Adrenal gland (tissue), 9 donors: ENCODE measurements at regions not wholly inside any gene's neighbourhood (a gene's known extent, or its start where the extent isn't known, plus 50 kb on each side); places are given as distances from the start of the nearest gene placed in this dataset.
"Not testable (repeated sequence)": the region's sequence is repeated elsewhere in the genome, so short reads cannot be mapped to it uniquely, and the experiment has no call there.

Experiments used
- DNase-seq, 7 donors: peaks; one replicate each; pipeline ENCODE4 v3.0.0-alpha.2; 2019 to 2020
- H3K27ac ChIP-seq, 5 donors: fragments of 200-600 bp; sonication (generic) in 4 of 5; 1 replicate in 3 of 5; 2 replicates in 2 of 5; pipeline versions ENCODE4 v1.5.1 to v1.8.0; 2016 to 2020; ENCODE audit warnings: mild to moderate bottlenecking in 1 of 5
- H3K27me3 ChIP-seq: fragments of 200-600 bp; 2 replicates; pipeline ENCODE4 v1.8.0; 2021
- H3K36me3 ChIP-seq, 2 donors: fragments of 200-600 bp; replicated peaks in 1 of 2; 1 replicate in 1 of 2; 2 replicates in 1 of 2; pipeline versions ENCODE4 v1.5.1 to v1.8.0; 2018 to 2022
- H3K4me1 ChIP-seq, 2 donors: fragments of 200-600 bp; replicated peaks in 1 of 2; 1 replicate in 1 of 2; 2 replicates in 1 of 2; pipeline versions ENCODE4 v1.5.1 to v1.8.0; 2018 to 2021
- H3K4me3 ChIP-seq, 4 donors: fragments of 200-600 bp; sonication (generic) in 3 of 4; one replicate each; pipeline ENCODE4 v1.5.1; 2016 to 2018
- H3K9me3 ChIP-seq, 3 donors: fragments of 200-600 bp; sonication (generic) in 1 of 3; replicated peaks in 1 of 3; 1 replicate in 2 of 3; 2 replicates in 1 of 3; pipeline versions ENCODE4 v1.5.1 to v1.8.0; 2016 to 2021
- POLR2A ChIP-seq, 2 donors: fragments of 450-650 bp; IDR thresholded peaks; one replicate each; pipeline ENCODE4 v1.6.1; 2017; ENCODE audit warnings: antibody characterized with exemption in 2 of 2, mild to moderate bottlenecking in 2 of 2, moderate library complexity in 1 of 2
- WGBS, 4 donors: extraction: QIAGEN DNeasy Blood & Tissue Kit in 2 of 4; methylation state at CpG; one replicate each; pipeline versions ENCODE4 v1.1.5 to v1.1.7; 2013 to 2017; 5-methylcytosine and 5-hydroxymethylcytosine counted together
- intact Hi-C, 2 donors: fragments of 100-400 bp; cut with DNase I; formaldehyde crosslinking; loops; one replicate each; pipeline versions ENCODE4 v1.14.1 to v1.15.0; 2022 to 2023
- TF ChIP-seq, protein P1 (sequence below), 6 experiments: fragments of 450-650 bp in 4 of 6; fragments of 200-600 bp in 2 of 6; sonication (generic) in 1 of 6; IDR thresholded peaks; 1 replicate in 5 of 6; 2 replicates in 1 of 6; pipeline versions ENCODE4 v1.5.1 to v1.8.0; 2016 to 2021; ENCODE audit warnings: antibody characterized with exemption in 6 of 6, mild to moderate bottlenecking in 2 of 6, moderate library complexity in 1 of 6
- donor health status: healthy with polysubstance abuse.
- donor health status: Bipolar disorder and iron deficiency.
- donor health status: DM: yes; HTN: yes; CAD: no.
- donor health status: DM: no; HTN: no; CAD: no.
- donor health status: DM: no; HTN: no; CAD: no.

DNA sequence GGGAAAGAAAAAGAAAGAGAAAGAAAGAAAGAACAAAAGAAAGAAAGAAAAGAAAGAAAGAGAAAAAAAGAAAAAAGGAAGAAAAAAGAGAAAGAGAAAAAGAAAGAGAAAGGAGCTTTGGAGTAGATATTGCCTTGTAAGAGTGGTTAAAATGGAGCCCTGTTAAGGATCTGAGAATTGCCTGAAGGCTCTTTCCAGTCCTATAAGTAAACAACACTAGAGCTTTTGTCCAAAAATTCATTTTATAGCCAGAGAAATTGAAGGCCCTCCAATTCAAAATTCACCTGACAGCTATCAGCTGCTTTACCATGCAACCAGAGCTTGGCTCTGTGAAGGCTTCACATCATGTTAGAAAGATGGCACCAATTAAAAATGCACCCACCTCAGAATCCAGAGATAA lies 102.1 kb upstream of the FRMD4B start:
- no peaks in the 10 kb centered on the region for H3K27me3 ChIP-seq
- intact Hi-C loops, result no loop called here
- no peaks in the 10 kb centered on the region for H3K4me1 ChIP-seq

DNA sequence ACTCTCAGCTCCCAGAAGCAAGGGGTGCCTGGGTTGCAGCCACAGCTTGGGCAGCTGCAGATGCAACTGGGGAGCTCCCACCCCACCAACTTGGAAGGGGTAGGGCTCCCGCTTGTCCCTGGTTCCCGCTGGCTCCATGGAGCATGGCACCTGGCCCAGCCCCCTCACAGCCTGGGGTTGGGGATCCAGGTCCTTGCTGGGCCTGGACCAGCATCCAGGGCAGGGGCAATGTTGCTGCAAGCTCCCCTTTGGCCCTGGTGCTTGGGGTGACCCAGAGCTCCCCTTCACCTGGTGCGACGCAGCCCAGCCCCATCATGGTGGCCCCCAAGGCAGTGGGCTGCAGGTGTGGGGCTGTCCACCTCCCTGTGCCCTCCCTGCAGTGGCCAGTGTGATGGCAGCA lies 99.6 kb upstream of the FRMD4B start:
- intact Hi-C loops, result no loop called here

More for the DNA sequence above, 102.1 kb upstream of the FRMD4B start:
- no peak overlapping the region for H3K27ac ChIP-seq
- no peaks in the 10 kb centered on the region for H3K36me3 ChIP-seq
- no peak for DNase-seq
- no peaks in the 10 kb centered on the region for H3K9me3 ChIP-seq
- TF ChIP-seq, protein P1, sequence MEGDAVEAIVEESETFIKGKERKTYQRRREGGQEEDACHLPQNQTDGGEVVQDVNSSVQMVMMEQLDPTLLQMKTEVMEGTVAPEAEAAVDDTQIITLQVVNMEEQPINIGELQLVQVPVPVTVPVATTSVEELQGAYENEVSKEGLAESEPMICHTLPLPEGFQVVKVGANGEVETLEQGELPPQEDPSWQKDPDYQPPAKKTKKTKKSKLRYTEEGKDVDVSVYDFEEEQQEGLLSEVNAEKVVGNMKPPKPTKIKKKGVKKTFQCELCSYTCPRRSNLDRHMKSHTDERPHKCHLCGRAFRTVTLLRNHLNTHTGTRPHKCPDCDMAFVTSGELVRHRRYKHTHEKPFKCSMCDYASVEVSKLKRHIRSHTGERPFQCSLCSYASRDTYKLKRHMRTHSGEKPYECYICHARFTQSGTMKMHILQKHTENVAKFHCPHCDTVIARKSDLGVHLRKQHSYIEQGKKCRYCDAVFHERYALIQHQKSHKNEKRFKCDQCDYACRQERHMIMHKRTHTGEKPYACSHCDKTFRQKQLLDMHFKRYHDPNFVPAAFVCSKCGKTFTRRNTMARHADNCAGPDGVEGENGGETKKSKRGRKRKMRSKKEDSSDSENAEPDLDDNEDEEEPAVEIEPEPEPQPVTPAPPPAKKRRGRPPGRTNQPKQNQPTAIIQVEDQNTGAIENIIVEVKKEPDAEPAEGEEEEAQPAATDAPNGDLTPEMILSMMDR (IDR thresholded peaks at IDR 0.05), result no peak
- TF ChIP-seq POLR2A (IDR thresholded peaks at IDR 0.05), result no peak
- no peak overlapping the region for H3K4me3 ChIP-seq

DNA sequence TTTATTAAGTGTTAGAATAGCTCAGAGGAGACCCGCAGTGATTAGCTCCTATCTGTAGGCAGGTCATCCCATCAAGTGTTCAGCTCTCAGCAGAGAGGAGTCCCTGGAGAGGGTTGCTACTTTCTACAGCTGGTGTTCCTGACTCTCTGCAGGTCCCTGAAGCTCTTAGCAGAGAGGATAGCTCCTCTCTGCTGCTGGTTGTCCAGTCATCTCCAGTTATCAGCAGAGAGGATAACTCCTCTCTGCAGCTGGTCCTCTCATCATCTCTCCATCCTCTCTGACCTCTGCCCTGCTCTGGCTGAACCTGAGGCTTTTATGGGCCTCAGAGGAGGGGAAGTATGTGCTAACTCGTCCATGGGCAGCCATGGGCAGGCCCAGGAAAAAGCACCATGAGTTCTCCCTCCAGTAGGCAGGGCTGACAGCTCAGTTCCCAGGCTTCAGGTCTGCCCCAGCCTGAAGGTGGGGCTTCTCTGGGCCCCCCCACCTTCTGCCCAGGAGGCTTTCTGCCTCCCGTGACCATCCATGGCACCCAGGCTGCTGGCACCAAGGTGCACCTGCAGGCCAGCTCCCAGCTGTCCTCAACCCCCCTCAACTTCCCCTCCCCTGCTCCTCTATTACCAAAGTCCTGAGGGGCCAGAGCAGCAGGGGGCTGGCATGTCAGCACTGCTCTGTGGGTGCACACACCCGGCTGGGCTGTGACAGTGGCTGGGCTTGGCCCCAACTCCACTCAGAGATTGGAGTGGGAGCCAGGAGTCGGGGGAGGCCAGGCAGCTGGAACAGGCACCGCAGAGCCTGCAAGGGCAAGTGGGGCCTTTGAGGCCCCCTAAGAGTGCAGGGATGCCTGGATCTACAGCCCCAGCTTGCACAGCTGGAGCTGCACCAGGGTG lies 98.9 kb upstream of the FRMD4B start:
- TF ChIP-seq, protein P1 (IDR thresholded peaks at IDR 0.05), result no peak
- no peak for TF ChIP-seq POLR2A (IDR thresholded peaks at IDR 0.05)
- DNase-seq, result no peak
- H3K4me3 ChIP-seq, result no peak overlapping the region
- no peaks in the 10 kb centered on the region for H3K9me3 ChIP-seq
- intact Hi-C loops, result no loop called here
- no peaks in the 10 kb centered on the region for H3K27me3 ChIP-seq
- H3K36me3 ChIP-seq, result no peaks in the 10 kb centered on the region
- H3K27ac ChIP-seq, result no peak overlapping the region
- H3K4me1 ChIP-seq, result no peaks in the 10 kb centered on the region
- WGBS, 4 donors, result 70 to 80% (median 77%) methylated on average over 1 to 6 of the region's 6 CpGs

More for the DNA sequence above, 99.6 kb upstream of the FRMD4B start:
- H3K4me3 ChIP-seq, result no peak overlapping the region
- TF ChIP-seq, protein P1 (IDR thresholded peaks at IDR 0.05), result no peak
- TF ChIP-seq POLR2A (IDR thresholded peaks at IDR 0.05), result no peak
- no peaks in the 10 kb centered on the region for H3K4me1 ChIP-seq
- DNase-seq, result no peak
- H3K27me3 ChIP-seq, result no peaks in the 10 kb centered on the region
- 91 to 100% (median 98%) methylated on average over 2 to 4 of the region's 4 CpGs for WGBS, 4 donors
- H3K36me3 ChIP-seq, result no peaks in the 10 kb centered on the region
- no peaks in the 10 kb centered on the region for H3K9me3 ChIP-seq
- no peak overlapping the region for H3K27ac ChIP-seq

DNA sequence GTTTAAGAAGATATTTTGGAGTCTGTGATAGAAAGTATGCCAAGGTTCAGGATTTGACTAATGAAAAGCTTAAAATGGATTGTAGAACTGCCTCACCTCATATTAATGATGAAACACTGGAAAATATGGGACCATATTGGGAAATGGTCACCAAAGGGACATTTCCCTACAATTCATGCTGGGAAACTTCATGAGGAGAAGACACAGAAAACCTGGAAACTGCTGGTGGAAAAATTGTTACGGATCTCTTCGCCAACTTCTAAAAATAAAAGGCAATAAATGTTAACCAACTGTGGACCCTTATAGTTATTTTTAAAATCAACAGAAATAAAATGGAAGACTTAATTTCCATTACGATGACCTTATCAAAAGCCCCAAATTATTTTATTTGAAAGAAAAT lies 97.6 kb upstream of the FRMD4B start:
- Histone ChIP-seq H3K36me3 (no peaks in the 10 kb centered on the region), H3K27ac (no peak overlapping the region), H3K4me1 (no peaks in the 10 kb centered on the region), H3K27me3 (no peaks in the 10 kb centered on the region), H3K4me3 (no peak overlapping the region), H3K9me3 (no peaks in the 10 kb centered on the region)
- TF ChIP-seq, protein P1 (IDR thresholded peaks at IDR 0.05), result no peak
- TF ChIP-seq POLR2A (IDR thresholded peaks at IDR 0.05), result no peak
- no peak for DNase-seq
- intact Hi-C loops, result no loop called here
- WGBS, 4 donors, result 85 to 90% (median 87%) methylated on average over 3 of the region's 3 CpGs

DNA sequence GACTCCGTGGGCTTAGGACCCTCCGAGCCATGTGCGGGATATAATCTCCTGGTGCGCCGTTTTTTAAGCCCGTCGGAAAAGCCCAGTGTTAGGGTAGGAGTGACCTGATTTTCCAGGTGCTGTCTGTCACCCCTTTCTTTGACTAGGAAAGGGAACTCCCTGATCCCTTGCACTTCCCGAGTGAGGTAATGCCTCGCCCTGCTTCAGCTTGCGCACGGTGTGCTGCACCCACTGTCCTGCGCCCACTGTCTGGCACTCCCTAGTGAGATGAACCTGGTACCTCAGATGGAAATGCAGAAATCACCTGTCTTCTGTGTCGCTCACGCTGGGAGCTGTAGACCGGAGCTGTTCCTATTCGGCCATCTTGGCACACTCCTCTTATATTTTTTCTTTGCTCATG lies 95.1 kb upstream of the FRMD4B start:
- H3K27ac ChIP-seq, H3K36me3 ChIP-seq, H3K9me3 ChIP-seq, H3K27me3 ChIP-seq, DNase-seq, H3K4me1 ChIP-seq, intact Hi-C loops, H3K4me3 ChIP-seq: not testable (repeated sequence)
- WGBS, 4 donors, result 86 to 96% (median 90%) methylated on average over 6 to 16 of the region's 16 CpGs
